ENCODE measurements at regions not wholly inside any gene's neighbourhood (a gene's known extent, or its start where the extent isn't known, plus 50 kb on each side); places are given as distances from the start of the nearest gene placed in this dataset.

DNA sequence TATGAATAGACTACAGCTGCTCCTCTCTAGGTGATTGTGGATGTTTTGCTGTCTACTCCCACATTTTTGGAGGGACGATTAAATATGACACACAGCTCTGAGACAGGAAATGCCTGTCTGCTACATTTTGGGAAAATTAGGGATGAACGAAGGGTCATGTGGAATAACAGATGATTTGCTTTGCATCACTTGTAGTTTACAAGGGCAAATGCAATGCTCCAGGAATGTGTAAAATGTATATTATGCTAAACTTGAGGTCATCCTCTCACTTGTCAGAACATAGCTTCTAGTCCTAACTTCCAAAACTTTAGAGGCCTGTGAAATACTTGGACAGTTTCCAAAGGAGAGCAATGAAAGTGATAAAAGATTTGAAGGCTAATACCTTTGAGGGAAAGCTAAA is 284.2 kb upstream of the DACH1 start:
- no peak for DNase-seq

DNA sequence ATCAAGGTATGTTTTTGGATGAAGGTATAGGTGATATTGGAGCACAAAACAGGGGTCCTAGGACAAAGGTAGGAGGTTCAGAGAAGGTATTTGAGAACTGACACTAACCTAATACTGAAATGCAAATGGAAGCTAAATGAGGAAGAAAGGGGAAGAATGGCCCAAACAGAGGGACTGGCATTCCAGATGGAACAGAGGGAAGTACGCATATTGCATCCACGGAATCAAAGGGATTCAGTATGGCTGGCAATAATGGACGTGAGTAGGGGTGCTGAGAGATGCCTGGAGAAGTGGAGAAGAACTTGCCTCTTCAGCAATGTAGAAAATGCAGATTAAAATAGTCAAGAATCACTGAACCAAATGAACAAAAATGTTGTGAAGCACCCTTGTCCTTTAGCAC is 283.5 kb upstream of the DACH1 start:
- DNase-seq, result no peak

DNA sequence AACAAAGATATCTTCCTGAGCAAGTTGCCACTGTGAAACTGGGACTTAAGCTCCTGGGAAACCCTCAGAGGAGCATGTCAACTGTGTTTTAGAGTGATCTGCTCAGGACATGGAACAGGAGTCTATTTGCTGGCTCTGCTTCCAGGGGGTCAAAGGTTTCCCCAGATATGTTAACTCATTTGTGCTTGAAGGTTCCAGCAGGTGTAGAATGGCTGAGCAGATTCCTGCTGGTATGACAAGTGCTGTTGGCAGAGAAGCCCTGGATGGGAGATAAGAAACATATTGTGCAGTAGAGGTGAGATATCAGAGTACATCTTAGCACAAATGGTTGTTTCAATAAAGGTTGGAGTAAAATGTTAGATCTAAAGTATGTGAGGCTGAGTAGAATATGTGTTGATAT is 282.7 kb upstream of the DACH1 start:
- no peak for DNase-seq

DNA sequence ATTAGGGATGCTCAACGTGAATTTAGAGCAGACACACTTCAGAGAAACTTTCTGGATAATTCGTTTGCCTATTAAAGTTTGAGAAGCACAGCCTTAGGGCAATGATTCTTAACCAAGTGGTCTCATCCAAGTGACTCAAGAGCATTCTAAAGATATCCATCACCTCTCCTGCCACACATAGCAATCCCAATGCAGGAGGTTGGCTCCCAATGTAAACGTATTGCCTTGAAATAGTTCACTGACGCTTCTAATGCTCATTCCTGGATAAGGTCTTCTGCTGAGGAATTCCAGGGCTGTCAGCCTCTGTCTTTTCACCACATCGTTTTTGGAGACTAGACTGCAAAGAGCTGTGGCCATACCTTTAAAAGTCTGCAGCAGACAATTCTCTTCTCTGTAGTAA is 279.8 kb upstream of the DACH1 start:
- DNase-seq, result no peak

DNA sequence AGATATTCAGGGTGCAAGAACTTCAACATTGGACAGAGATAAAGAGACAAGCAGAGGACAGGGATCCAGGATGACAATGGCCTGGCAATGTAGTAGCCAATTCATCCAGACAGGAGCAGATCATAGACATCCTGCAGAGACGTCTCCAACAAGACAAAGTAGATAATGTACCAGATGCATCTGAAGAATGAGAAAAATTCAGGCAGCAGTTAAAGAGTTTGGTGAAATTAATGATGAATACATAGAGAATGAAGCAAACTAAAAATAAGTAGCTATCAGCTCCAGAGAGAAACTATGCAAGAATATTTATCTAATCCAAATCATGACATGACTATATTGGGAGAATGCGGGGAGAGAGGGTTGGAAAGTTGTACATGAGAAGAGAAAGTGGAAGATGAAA is 278.4 kb upstream of the DACH1 start:
- DNase-seq, result no peak

DNA sequence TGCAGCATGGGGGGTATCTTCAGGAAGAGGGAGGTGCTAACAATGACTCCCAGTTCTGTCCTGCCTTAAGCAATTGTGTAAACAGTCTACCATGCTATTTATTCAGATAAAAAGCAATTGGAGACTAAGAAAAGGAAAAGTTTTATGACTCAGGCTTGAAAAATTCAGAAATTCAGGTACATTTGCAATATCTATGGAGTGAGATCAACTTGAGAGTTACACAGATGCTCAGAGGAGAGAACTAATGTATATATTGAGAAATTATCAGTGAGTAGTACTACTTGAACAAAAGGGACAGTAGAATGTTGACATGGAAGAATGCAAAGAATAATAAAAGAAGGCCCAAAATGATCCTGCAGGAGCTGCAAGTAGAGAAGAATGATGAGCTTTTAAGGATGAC is 277.6 kb upstream of the DACH1 start:
- DNase-seq, result no peak

DNA sequence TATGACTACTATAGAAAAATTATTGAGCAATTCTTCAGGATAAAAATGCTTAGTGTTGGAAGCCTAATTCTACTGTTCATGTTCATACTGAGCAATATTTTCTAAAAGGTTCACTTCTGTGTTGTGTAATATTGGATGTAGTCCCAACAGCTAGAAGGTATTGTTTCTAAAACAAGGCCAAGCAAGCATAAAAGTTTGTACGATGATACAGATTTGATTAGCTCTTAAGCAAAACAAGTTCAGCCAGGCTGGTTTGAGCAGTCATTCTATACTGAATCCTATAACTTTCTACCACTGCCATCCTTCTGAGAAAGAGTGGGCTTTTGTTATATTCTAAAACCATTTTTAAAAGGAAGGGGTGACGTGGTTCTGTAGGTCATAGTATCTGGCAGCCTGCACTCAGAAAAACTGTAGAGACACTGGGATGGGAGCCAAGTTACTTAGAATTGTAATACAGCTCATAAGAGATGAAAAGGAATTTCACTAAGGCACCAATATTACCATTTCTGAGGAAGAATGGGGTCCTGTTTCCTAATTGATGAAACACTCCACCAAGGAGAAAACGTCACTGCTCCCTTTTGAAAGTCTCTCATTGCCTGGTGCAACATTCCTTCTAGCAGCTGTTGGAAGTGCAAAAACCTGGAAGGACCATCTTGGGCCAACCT is 275.0 kb upstream of the DACH1 start:
- no peak for DNase-seq

DNA sequence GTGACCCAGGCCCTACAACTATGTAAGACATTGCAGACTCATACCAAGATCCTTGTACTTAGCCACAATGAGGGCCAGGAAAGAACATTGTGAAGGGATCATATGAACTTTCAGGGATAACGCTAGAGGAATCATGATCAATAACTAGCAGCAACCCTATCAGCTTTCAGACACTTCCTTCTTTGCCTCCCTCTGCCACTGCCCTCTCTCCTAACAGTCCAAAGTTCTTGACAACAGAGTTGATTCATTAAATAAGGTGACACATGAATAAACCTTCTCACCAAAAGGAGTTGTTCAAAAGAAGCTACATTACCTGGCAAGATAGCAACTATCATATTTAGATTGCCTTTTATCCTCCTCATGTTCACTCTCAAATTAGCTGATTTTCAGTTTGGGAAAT is 272.2 kb upstream of the DACH1 start:
- DNase-seq, result no peak

DNA sequence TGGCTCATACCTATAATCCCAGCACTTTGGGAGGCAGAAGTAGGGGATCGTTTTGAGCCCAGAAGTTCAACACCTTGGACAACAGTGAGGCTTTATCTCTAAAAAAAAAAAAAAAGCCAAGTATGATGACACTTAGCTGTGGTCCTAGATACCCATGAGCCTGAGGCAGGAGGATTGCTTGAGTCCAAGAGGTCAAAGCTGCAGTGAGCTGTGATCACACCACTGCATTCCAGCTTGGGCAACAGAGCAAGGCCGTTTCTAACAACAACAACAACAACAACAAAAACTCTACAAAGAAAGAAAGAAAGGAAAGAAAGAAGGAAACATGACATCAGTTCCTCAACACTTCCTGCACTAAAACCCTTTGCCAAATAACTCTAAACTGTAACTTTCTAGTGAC is 265.1 kb upstream of the DACH1 start:
- DNase-seq, result no peak

DNA sequence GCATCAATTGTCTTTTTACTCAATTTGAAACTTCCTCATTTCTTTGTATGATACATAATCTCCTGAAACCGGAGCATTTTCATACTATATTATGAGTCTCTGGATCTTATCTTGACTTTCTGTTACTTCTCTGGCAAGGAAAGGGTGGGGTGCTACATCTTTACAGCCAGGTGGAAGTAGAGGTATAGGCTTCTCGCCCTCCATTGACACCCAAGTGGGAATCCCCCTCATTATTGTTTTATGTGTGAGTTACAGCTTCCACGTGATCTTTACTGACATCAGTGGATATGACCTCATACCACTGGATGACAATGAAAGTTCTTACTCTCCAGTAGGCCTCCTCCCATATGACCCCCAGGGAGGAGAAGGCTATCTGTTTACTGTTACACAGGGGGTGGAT is 262.1 kb upstream of the DACH1 start:
- no peak for DNase-seq

DNA sequence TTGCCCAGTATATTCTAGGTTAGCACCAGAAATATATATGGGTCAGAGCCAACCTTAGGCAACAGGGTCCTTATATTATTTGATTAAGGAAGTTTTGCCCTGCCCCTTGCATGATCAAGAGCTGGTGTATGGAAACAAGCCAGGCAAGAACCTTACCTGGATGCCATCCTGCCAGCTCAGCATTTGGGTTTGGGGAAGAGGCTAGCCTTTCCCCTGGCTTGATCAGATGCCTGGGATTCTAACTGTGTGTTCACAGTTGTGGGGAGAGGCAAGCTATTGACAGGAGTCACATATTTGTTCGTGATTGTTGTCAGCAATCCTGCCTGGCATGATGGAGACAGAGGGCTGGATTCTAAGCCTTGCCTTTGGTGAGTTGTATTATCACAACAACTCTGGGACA is 260.0 kb upstream of the DACH1 start:
- DNase-seq, result no peak

DNA sequence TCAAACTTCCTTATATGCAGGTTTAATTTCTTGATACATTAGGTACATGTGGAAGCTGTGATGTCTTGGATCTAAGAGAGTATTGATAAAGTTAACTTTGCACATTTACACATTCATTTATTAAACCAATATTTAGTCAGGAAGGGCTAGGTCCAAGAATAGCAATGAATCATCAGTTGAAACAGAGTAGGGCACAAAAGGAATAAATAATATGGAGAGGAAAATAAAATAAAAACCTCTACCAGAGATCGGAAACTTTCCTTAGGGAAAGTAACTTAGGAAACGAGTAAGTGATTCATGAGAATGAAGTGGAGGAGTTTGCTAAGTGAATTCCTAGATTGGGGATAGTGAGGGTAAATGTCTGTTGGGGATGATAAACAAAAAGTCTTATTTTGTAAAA is 259.4 kb upstream of the DACH1 start:
- DNase-seq, result no peak

DNA sequence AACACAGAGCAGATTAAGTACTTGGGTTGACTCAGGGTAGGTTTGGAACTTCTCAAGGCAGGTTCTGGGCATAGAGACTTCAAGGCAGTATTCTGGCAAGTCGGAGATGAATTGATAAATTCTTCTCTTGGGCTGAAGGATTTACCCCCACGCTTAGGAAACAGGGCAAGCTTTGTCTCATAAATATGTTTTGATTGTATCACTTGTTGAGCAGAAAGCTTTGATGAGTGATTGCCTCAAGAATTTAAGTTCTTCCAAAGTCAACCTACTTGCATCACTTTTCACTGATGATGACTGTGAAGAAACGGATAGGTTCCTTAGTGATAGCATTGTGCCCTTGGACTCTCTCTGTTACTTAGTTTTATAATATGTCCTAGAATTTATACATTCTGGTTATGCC is 258.6 kb upstream of the DACH1 start:
- DNase-seq, result no peak

DNA sequence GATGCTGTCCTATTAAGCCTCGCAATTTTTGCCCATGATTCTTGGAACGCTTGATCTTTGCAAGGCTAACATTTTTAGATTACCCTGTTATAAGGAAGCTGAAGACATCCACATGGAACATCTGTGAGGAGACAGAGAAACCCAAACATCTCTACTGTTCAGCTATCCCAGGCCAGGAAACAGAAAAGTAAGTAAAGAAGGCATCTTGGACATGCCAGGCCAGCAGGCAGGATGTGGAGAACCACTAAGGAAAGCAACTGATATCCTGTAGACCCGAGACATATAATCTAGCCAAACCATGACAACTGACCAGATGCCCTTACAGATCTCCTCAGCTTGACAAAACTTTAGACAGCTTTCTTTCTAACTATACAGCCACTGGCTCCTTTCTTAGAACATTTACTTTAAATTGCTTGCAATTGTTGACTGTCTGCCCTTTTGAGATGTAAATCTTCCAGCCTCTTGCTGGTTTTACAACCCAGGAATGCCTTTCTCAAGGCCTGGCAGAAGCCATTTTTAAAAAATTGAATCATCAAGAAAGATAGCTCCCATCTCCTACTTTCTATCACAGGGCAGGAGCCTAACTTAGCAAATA is 255.8 kb upstream of the DACH1 start:
- no peak for DNase-seq

DNA sequence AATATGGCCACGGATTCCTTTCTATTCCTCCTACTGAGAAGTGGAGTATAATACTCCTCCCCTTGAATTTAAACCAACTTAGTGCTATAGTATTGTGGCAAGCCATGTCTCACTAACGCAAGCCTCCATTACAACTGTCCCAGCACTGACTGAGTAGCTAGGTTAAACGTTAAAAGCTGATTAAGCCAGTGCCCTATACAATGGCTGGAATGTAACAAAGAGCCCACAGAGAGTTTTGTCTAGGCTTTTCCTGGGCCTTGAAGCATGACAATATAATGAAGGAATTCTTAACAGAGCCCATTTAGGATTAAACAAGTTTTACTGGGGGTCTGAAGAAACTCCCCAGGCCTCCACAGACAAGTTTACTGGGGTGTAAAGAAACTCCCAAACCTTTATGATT is 254.5 kb upstream of the DACH1 start:
- DNase-seq, result no peak

DNA sequence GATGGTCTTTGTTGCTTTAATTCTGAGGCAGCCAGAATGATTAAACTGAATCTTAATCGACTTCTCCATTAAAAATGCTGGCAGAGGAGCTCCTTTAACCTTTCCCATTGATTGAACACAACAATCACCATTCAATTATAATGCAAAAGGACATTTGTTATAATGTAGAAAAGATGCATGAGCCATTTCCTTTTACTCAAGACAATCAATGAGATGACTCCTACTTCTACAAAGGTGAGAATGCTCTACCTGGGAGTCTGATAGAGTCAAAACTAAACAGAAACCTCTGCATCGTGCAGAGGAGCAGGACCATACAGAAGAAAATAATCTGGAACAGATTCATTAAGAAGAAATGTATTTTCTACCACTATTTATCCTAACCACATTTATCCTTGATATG is 253.6 kb upstream of the DACH1 start:
- DNase-seq, result no peak

DNA sequence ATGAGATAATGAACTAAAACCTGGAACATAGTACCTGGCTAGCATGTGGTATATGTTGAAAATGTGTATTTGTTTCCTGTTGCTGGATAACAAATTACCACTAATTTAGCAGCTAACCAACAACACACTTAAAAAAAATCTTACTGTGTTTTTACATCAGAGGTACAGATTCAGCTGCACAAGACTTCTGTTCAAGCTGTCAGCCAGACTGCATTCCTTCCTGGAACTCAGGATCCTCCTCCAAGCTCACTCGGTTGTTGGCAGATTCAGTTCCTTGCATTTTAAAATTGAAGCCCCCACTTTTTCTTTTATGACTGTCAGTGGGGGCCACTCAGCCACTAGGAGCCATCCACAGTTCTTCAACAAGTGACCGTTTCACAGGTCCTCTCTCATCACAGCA is 246.9 kb upstream of the DACH1 start:
- DNase-seq, result no peak

DNA sequence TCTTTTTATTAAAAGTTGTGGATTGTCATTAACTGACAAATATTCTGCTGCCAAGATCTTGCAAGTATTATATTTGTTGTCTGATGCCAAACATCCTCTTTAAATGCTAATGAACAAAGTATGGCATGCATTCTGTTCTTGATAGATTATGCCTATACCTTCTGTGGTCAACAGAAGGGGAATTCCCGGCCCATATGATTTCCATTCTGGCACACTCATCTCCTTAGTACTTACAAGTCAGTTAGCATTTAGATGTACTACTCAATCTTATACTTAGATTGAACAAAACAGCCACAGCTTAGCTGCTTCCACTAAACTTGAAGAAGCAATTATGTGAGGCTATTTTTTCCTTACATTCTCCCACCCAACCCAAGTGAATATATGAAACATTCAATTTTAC is 246.1 kb upstream of the DACH1 start:
- DNase-seq, result no peak

DNA sequence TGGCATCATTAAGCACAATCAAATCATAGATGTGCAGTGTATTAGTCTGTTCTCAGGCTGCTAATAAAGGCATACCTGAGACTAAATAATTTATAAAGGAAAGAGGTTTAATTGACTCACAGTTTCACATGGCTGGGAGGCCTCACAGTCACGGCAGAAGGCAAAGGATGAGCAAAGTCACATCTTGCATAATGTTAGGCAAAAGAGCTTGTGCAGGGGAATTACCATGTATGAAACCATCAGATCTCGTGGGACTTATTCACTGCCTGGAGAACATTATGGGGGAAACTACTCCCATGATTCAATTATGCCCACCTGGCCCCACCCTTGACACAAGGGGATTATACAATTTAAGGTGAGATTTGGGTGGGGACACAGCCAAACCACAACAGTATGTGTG is 245.2 kb upstream of the DACH1 start:
- no peak for DNase-seq

DNA sequence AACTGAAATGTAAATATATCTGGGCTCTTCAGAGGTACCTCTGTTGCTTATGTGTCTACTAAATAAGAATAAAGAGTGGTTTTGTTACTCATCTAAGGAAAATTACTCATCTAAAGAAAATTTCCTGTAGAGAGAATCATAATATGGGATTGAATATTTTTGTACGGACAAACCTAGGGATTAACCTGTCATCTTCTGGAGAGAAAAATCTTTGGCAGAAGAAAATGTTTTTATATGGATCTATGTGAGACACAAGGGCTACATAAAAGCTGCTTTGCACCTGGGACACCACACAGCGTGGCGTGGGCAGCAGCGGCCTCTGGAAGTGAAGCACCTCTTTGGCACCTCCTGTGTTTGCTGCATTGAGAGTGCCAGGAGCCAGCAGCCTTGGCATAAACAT is 242.9 kb upstream of the DACH1 start:
- no peak for DNase-seq

DNA sequence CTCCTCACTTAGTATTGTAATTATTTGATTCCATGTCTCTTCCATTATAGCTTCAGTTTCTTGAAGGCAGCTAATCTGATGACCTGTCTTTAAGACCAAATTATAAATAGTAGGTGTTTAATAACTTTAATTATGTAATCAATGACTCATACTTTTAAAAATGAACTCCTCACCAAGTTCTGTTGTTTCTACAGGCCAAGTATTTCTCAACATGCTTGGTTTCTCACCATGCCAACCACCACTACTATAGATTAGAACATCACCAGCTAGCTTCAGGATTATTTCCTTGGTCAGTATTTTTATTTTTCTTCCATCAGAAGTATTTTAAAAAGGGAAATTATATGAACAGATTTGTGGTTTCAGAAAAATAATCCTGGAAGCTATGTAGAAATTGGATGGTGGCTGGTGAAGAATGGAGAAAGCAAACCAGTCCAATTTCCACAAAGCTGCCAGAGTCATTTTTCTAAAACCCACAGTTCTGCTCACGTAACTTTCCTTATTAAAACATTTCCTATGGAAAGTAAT is 237.7 kb upstream of the DACH1 start:
- DNase-seq, result no peak

DNA sequence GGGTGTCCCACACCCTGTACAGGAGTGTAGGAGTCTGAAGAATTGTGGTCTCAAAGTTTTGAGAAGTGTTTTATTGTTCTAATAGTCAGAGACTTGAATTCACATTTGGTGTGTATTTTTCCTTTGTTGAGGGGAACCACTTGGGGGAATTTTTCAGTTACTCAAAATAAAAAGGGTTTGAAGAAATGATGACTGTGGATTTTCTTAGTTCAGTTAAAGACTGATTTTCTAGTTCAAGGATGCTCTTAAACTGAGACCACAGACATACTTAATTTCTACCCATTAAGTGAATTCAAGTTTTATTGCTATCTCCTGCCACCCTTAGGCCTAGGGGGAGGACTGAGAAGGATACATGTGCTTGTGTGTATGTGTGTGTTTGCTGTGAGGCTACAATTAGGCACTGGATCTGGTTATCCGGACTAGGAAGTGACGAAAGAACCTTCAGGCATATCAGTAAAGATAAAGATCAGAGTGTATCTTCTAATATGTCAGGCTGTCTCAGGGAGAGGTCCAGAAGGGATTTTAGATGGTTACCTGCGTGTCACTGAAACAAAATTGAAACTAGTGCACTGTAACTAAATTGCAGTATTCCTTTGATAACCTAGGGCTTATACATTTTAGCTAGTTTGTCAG is 234.9 kb upstream of the DACH1 start:
- no peak for DNase-seq

DNA sequence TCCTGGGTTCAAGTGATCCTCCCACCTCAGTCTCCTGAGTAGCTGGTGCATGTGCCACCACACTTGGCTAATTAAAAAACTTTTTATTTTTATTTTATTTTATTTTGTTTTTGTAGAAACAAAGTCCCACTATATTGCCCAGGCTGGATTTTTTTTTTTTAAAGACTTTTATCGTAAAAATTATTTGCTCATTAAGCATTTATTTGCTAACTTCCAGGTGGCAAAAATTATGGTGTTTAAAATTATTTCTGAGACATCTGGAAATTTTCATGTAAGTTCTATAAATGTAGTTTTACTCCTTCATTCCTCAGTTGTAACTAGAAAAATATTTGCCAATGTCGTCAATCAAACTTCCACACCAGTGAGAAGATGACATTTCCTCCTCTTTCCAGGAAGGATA is 233.3 kb upstream of the DACH1 start:
- no peak for DNase-seq

DNA sequence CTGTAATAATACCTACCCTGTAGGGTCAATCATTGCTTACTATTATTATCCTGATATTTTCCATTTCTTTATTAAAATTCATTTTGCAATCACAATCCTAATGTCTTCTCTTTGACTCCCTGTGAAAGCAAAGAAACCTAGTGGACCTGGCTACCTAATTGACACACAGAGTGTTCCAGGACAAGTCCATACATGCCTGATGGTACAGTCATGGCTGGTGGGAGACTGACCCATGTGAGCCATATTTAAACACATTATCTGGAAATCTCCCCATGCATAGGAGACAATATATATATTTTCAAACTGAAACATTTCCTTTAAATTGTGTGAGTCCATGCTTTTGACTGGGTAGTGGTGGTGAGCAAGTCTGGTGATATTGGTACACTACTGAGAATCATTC is 230.6 kb upstream of the DACH1 start:
- DNase-seq, result no peak

DNA sequence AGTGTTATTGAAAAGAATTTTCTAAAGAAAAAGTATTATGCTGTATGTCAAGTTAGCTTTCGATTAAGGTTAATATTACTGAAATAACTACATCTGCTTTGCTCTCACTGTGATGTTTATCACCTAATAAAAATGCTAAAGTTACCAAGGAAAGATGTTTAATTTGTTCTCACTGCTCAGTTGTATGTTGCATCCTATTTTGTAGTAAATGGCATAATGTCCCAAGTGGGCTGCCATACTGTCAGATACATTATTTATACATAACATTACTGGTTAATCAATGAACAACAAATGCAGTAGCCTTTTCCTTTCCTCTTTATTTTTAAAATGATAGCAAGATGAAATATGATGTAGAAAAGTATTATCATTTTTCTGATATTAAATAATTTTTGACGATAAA is 226.3 kb upstream of the DACH1 start:
- DNase-seq, result no peak
